ENCODE measurements at regions not wholly inside any gene's neighbourhood (a gene's known extent, or its start where the extent isn't known, plus 50 kb on each side); places are given as distances from the start of the nearest gene placed in this dataset.

GRCh38 chr10:130543794-130544193 is 407.6 kb downstream of the GLRX3 start:
- no peaks in the 10 kb centered on the region for H3K4me1 Mint-ChIP-seq (ENCODE audit: low read depth, unreplicated experiment)
- intact Hi-C loops (cut with micrococcal nuclease; ENCODE audit: unreplicated experiment), result no loop called here
- H3K36me3 Mint-ChIP-seq (ENCODE audit: insufficient read depth, unreplicated experiment), result no peaks in the 10 kb centered on the region
- no peak overlapping the region for H3K27ac Mint-ChIP-seq (ENCODE audit: unreplicated experiment)
- CTCF ChIA-PET, result no interaction called here
- H3K27me3 Mint-ChIP-seq (ENCODE audit: unreplicated experiment), result no peaks in the 10 kb centered on the region
- peaks cover 11% of the 10 kb centered on the region for H3K9me3 Mint-ChIP-seq (ENCODE audit: low read depth, unreplicated experiment)
- BruUV-seq (replicated peaks), result no TSS peak
- no peak for DNase-seq
- no peak for TF ChIP-seq CTCF (IDR thresholded peaks at IDR 0.05; ENCODE audit: unreplicated experiment)
- no peak overlapping the region for H3K4me3 Mint-ChIP-seq (ENCODE audit: low read depth, unreplicated experiment)

GRCh38 chr10:130545122-130545521 is 408.9 kb downstream of the GLRX3 start:
- Mint-ChIP-seq H3K9me3 (ENCODE audit: low read depth, unreplicated experiment) (peaks cover 11% of the 10 kb centered on the region), H3K4me3 (ENCODE audit: low read depth, unreplicated experiment) (no peak overlapping the region), H3K36me3 (ENCODE audit: insufficient read depth, unreplicated experiment) (no peaks in the 10 kb centered on the region), H3K27me3 (ENCODE audit: unreplicated experiment) (no peaks in the 10 kb centered on the region), H3K27ac (ENCODE audit: unreplicated experiment) (no peak overlapping the region), H3K4me1 (ENCODE audit: low read depth, unreplicated experiment) (no peaks in the 10 kb centered on the region)
- BruUV-seq (replicated peaks), result no TSS peak
- CTCF ChIA-PET, result no interaction called here
- intact Hi-C loops (cut with micrococcal nuclease; ENCODE audit: unreplicated experiment), result no loop called here
- TF ChIP-seq CTCF (IDR thresholded peaks at IDR 0.05; ENCODE audit: unreplicated experiment), result no peak
- no peak for DNase-seq

- no peaks in the 10 kb centered on the region for H3K27me3 Mint-ChIP-seq (ENCODE audit: unreplicated experiment)
- no peaks in the 10 kb centered on the region for H3K36me3 Mint-ChIP-seq (ENCODE audit: insufficient read depth, unreplicated experiment)
- no TSS peak for BruUV-seq (replicated peaks)
- H3K4me3 Mint-ChIP-seq (ENCODE audit: low read depth, unreplicated experiment), result no peak overlapping the region
- intact Hi-C loops (cut with micrococcal nuclease; ENCODE audit: unreplicated experiment), result no loop called here
- no peak for TF ChIP-seq CTCF (IDR thresholded peaks at IDR 0.05; ENCODE audit: unreplicated experiment)
- no peak for DNase-seq
- no peaks in the 10 kb centered on the region for H3K4me1 Mint-ChIP-seq (ENCODE audit: low read depth, unreplicated experiment)
- H3K9me3 Mint-ChIP-seq (ENCODE audit: low read depth, unreplicated experiment), result peaks cover 11% of the 10 kb centered on the region
- H3K27ac Mint-ChIP-seq (ENCODE audit: unreplicated experiment), result no peak overlapping the region
- CTCF ChIA-PET, result no interaction called here
These were observed 409.5 kb downstream of the GLRX3 start for GRCh38 chr10:130545697-130546096.

- Mint-ChIP-seq H3K27ac (ENCODE audit: unreplicated experiment) (no peak overlapping the region), H3K27me3 (ENCODE audit: unreplicated experiment) (no peaks in the 10 kb centered on the region), H3K4me1 (ENCODE audit: low read depth, unreplicated experiment) (no peaks in the 10 kb centered on the region), H3K4me3 (ENCODE audit: low read depth, unreplicated experiment) (no peak overlapping the region), H3K9me3 (ENCODE audit: low read depth, unreplicated experiment) (peaks cover 8% of the 10 kb centered on the region), H3K36me3 (ENCODE audit: insufficient read depth, unreplicated experiment) (no peaks in the 10 kb centered on the region)
- no TSS peak for BruUV-seq (replicated peaks)
- CTCF ChIA-PET, result no interaction called here
- intact Hi-C loops (cut with micrococcal nuclease; ENCODE audit: unreplicated experiment), result no loop called here
- no peak for DNase-seq
- TF ChIP-seq CTCF (IDR thresholded peaks at IDR 0.05; ENCODE audit: unreplicated experiment), result no peak
These were observed 410.6 kb downstream of the GLRX3 start for GRCh38 chr10:130546841-130547240.

- Mint-ChIP-seq H3K4me1 (ENCODE audit: low read depth, unreplicated experiment) (no peaks in the 10 kb centered on the region), H3K27me3 (ENCODE audit: unreplicated experiment) (no peaks in the 10 kb centered on the region), H3K9me3 (ENCODE audit: low read depth, unreplicated experiment) (peaks cover 8% of the 10 kb centered on the region), H3K4me3 (ENCODE audit: low read depth, unreplicated experiment) (no peak overlapping the region), H3K36me3 (ENCODE audit: insufficient read depth, unreplicated experiment) (no peaks in the 10 kb centered on the region), H3K27ac (ENCODE audit: unreplicated experiment) (no peak overlapping the region)
- no TSS peak for BruUV-seq (replicated peaks)
- TF ChIP-seq CTCF (IDR thresholded peaks at IDR 0.05; ENCODE audit: unreplicated experiment), result no peak
- intact Hi-C loops (cut with micrococcal nuclease; ENCODE audit: unreplicated experiment), result no loop called here
- CTCF ChIA-PET, result no interaction called here
- no peak for DNase-seq
These were observed 411.2 kb downstream of the GLRX3 start for GRCh38 chr10:130547368-130547767.
